Peyer's patch (tissue), 4 donors: ENCODE measurements at regions not wholly inside any gene's neighbourhood (a gene's known extent, or its start where the extent isn't known, plus 50 kb on each side); places are given as distances from the start of the nearest gene placed in this dataset.

ENCODE experiments used
- CTCF ChIP-seq, 6 experiments: fragments of 450-650 bp in 4 of 6; fragments of 200-600 bp in 2 of 6; sonication (generic) in 1 of 6; IDR thresholded peaks; one replicate each; pipeline ENCODE4 v1.5.1; 2017 to 2019; ENCODE audit warnings: antibody characterized with exemption in 6 of 6, mild to moderate bottlenecking in 3 of 6, moderate library complexity in 1 of 6
- POLR2A ChIP-seq, 2 donors: fragments of 450-650 bp; IDR thresholded peaks; one replicate each; pipeline ENCODE4 v1.5.1; 2017; ENCODE audit warnings: antibody characterized with exemption in 2 of 2, mild to moderate bottlenecking in 2 of 2, moderate library complexity in 2 of 2

- TF ChIP-seq POLR2A (IDR thresholded peaks at IDR 0.05) (no peak), CTCF (IDR thresholded peaks at IDR 0.05) (no peak)
Observed at GRCh38 chr2:150136401-150136800, 351.1 kb downstream of the RND3 start.
